ENCODE measurements at regions not wholly inside any gene's neighbourhood (a gene's known extent, or its start where the extent isn't known, plus 50 kb on each side); places are given as distances from the start of the nearest gene placed in this dataset.

GRCh38 chr7:136076954-136077353 lies 99.8 kb upstream of the MTPN start:
- no TSS peak for BruUV-seq (replicated peaks)
- no peaks in the 10 kb centered on the region for H3K9me3 ChIP-seq (ENCODE audit: control insufficient read depth, insufficient read depth, low read length)
- no peak overlapping the region for H4K91ac ChIP-seq (ENCODE audit: insufficient read depth, low read depth, low read length)
- no peak overlapping the region for H3K9ac ChIP-seq (ENCODE audit: low read depth, low read length)
- H3K27ac ChIP-seq (ENCODE audit: insufficient read depth, low read length) = no peak overlapping the region
- intact Hi-C loops (cut with micrococcal nuclease) = no loop called here
- H3K27me3 ChIP-seq (ENCODE audit: control insufficient read depth, insufficient read depth, low read length) = no peaks in the 10 kb centered on the region
- H3K4me1 ChIP-seq (ENCODE audit: control insufficient read depth, insufficient read depth, low read length) = no peaks in the 10 kb centered on the region
- H4K5ac ChIP-seq (ENCODE audit: low read depth, low read length) = no peak overlapping the region
- H3K79me1 ChIP-seq (ENCODE audit: low read depth in 1 of 2, low read length in 2 of 2) = no peaks in the 10 kb centered on the region
- ChIA-PET POLR2A (ENCODE audit: unreplicated experiment) (no interaction called here), CTCF (no interaction called here)
- H3K4ac ChIP-seq (ENCODE audit: low read depth, low read length) = no peak overlapping the region
- H3K14ac ChIP-seq (replicated peaks; ENCODE audit: low read depth, low read length) = no peak overlapping the region
- H3K56ac ChIP-seq (ENCODE audit: extremely low read depth, insufficient read depth, low read length) = no peak overlapping the region; the same call in 1 of the 2 replicates
- H3K4me2 ChIP-seq (ENCODE audit: low read depth, low read length) = no peak overlapping the region
- no peak overlapping the region for H3K23ac ChIP-seq (ENCODE audit: low read depth, low read length)
- no peak overlapping the region for H2BK20ac ChIP-seq (ENCODE audit: low read depth, low read length)
- H2BK5ac ChIP-seq (ENCODE audit: low read depth, low read length, poor library complexity, severe bottlenecking) = no peak overlapping the region
- no peaks in the 10 kb centered on the region for H3K36me3 ChIP-seq (ENCODE audit: control insufficient read depth, insufficient read depth, low read length)
- in situ Hi-C loops (cut with MboI; ENCODE audit: low sequenced_read_pairs) = no loop called here
- H3K9me1 ChIP-seq (ENCODE audit: insufficient read depth, low read length) = no peaks in the 10 kb centered on the region
- H2BK120ac ChIP-seq (ENCODE audit: low read depth, low read length) = no peak overlapping the region
- DNase-seq (no peak), ATAC-seq (ENCODE audit: low read depth) (no peak)
- H3K4me3 ChIP-seq (ENCODE audit: insufficient read depth, low read depth, low read length) = no peak overlapping the region
- H2AFZ ChIP-seq (replicated peaks; ENCODE audit: low read length, poor library complexity) = no peak overlapping the region
- TF ChIP-seq POLR2A (IDR thresholded peaks at IDR 0.05; ENCODE audit: low read depth, low read length) = no peak
- TF ChIP-seq FOS (IDR thresholded peaks at IDR 0.05; ENCODE audit: low read depth, low read length) = no peak
- TF ChIP-seq ELK1 (IDR thresholded peaks at IDR 0.05; ENCODE audit: borderline replicate concordance, low read depth, low read length) = no peak
- TF ChIP-seq CTCF (conservative IDR thresholded peaks at IDR 0.05; ENCODE audit: low read depth, low read length) = no peak
- no peak for TF ChIP-seq RFX5 (IDR thresholded peaks at IDR 0.05; ENCODE audit: low read depth, low read length)
- TF ChIP-seq BHLHE40 (IDR thresholded peaks at IDR 0.05; ENCODE audit: low read depth, low read length) = no peak
- no peak for TF ChIP-seq CEBPB (IDR thresholded peaks at IDR 0.05; ENCODE audit: low read depth, low read length)
- no peak for TF ChIP-seq MAZ (IDR thresholded peaks at IDR 0.05; ENCODE audit: borderline replicate concordance, low read depth, low read length)
- TF ChIP-seq RAD21 (IDR thresholded peaks at IDR 0.05; ENCODE audit: low read length) = no peak
- TF ChIP-seq NFE2L2 (IDR thresholded peaks at IDR 0.05; ENCODE audit: low read depth, low read length) = no peak
- no peak for TF ChIP-seq RCOR1 (IDR thresholded peaks at IDR 0.05; ENCODE audit: insufficient replicate concordance, low read length)
- no peak for TF ChIP-seq MAFK (IDR thresholded peaks at IDR 0.05; ENCODE audit: low read depth, low read length)
- TF ChIP-seq, protein P1, sequence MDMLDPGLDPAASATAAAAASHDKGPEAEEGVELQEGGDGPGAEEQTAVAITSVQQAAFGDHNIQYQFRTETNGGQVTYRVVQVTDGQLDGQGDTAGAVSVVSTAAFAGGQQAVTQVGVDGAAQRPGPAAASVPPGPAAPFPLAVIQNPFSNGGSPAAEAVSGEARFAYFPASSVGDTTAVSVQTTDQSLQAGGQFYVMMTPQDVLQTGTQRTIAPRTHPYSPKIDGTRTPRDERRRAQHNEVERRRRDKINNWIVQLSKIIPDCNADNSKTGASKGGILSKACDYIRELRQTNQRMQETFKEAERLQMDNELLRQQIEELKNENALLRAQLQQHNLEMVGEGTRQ (IDR thresholded peaks at IDR 0.05; ENCODE audit: low read depth, low read length) = no peak
- no peak for TF ChIP-seq MXI1 (IDR thresholded peaks at IDR 0.05; ENCODE audit: borderline replicate concordance, low read depth, low read length)
- no peak for TF ChIP-seq SMC3 (IDR thresholded peaks at IDR 0.05; ENCODE audit: low read depth, low read length)
- no peak for TF ChIP-seq CHD1 (IDR thresholded peaks at IDR 0.05; ENCODE audit: low read depth, low read length)
- dilution Hi-C loops (cut with HindIII; ENCODE audit: low sequenced_read_pairs, unreplicated experiment) = no loop called here
- H2AK9ac ChIP-seq (replicated peaks; ENCODE audit: low read depth, low read length, poor library complexity) = no peak overlapping the region
- H4K8ac ChIP-seq (ENCODE audit: low read depth in 2 of 2, low read length in 2 of 2) = no peak overlapping the region
- no peak overlapping the region for H2BK15ac ChIP-seq (ENCODE audit: low read depth, low read length)
- no CpG with 5 or more reads among the region's 2 CpGs for WGBS, 2 experiments (ENCODE audit: extremely low coverage in 2 of 2, insufficient read length in 1 of 2)
- H4K20me1 ChIP-seq (ENCODE audit: insufficient read depth, low read length) = no peaks in the 10 kb centered on the region
- no peak overlapping the region for H2AK5ac ChIP-seq (ENCODE audit: low read depth, low read length)
- H3K18ac ChIP-seq (ENCODE audit: low read depth, low read length) = no peak overlapping the region
